ENCODE measurements at regions not wholly inside any gene's neighbourhood (a gene's known extent, or its start where the extent isn't known, plus 50 kb on each side); places are given as distances from the start of the nearest gene placed in this dataset.

- no peaks in the 10 kb centered on the region for H3K27me3 ChIP-seq (replicated peaks in 1 of 2; ENCODE audit: control insufficient read depth in 2 of 2, insufficient read depth in 2 of 2, low read length in 1 of 2)
- intact Hi-C loops (cut with micrococcal nuclease; ENCODE audit: unreplicated experiment), result no loop called here
- H3K4me1 ChIP-seq (ENCODE audit: control insufficient read depth, insufficient read depth, low read length), result peaks cover 6% of the 10 kb centered on the region
- ChIA-PET POLR2A (interaction anchor here (0.6 to 1.2 kb wide), 2 partner anchors 19 to 63 kb away, joined by 3 read pairs; no protein-coding TSS in a partner anchor), RAD21 (ENCODE audit: unreplicated experiment) (interaction anchor here (0.6 to 1.5 kb wide), 7 partner anchors 14 to 315 kb away, joined by 3 to 15 read pairs (median 3); no protein-coding TSS in a partner anchor), SMC1A (ENCODE audit: uncharacterized antibody, unreplicated experiment) (interaction anchor here (0.6 to 3.0 kb wide), 18 partner anchors 8 to 352 kb away, joined by 3 to 17 read pairs (median 4); no protein-coding TSS in a partner anchor), CTCF (interaction anchor here (0.6 to 1.8 kb wide), 4 partner anchors 11 to 83 kb away, joined by 3 to 4 read pairs (median 3); no protein-coding TSS in a partner anchor)
- H3K9me3 ChIP-seq (replicated peaks; ENCODE audit: control insufficient read depth, insufficient read depth, low read length), result no peaks in the 10 kb centered on the region
- ATAC-seq (peak; percentile 27), FAIRE-seq (no peak), DNase-seq (ENCODE audit: low read depth, low spot score) (no peak)
- in situ Hi-C loops (cut with MboI), result no loop called here
- H3K9ac ChIP-seq (ENCODE audit: control insufficient read depth, insufficient read depth, low read length), result no peak overlapping the region
- no peak overlapping the region for H2AFZ ChIP-seq (ENCODE audit: control insufficient read depth, low read depth, low read length)
- no TSS peak for BruUV-seq (replicated peaks)
- no peaks in the 10 kb centered on the region for H3K79me2 ChIP-seq (ENCODE audit: control insufficient read depth, insufficient read depth, low read length)
- H3K27ac ChIP-seq (ENCODE audit: control insufficient read depth, insufficient read depth), result no peak overlapping the region
- no peaks in the 10 kb centered on the region for H4K20me1 ChIP-seq (ENCODE audit: control insufficient read depth, insufficient read depth)
- H3K4me2 ChIP-seq (ENCODE audit: control insufficient read depth, insufficient read depth), result peak overlapping the region; percentile 92; the same call in 1 of the 2 replicates
- no peak overlapping the region for H3K4me3 ChIP-seq
- 30% methylated on average over 4 of the region's 4 CpGs for WGBS (ENCODE audit: insufficient coverage, insufficient replicate concordance, low lambda C conversion rate, missing lambda C conversion rate)
- no peaks in the 10 kb centered on the region for H3K36me3 ChIP-seq (ENCODE audit: control insufficient read depth in 2 of 2, insufficient read depth in 2 of 2, low read length in 1 of 2)
- TF ChIP-seq SMC3 (IDR thresholded peaks at IDR 0.05; ENCODE audit: borderline replicate concordance, low read length), result no peak
- no peak for TF ChIP-seq POLR2A (IDR thresholded peaks at IDR 0.05; ENCODE audit: low read depth, low read length)
- no peak for TF ChIP-seq TCF7 (IDR thresholded peaks at IDR 0.05; ENCODE audit: borderline replicate concordance)
- TF ChIP-seq SMAD1 (IDR thresholded peaks at IDR 0.05; ENCODE audit: low read depth, partially characterized antibody), result no peak
- no peak for TF ChIP-seq KLF5 (IDR thresholded peaks at IDR 0.05; ENCODE audit: partially characterized antibody)
- no peak for TF ChIP-seq ZBTB4 (CRISPR knock-in tag; IDR thresholded peaks at IDR 0.05)
- TF ChIP-seq USF1 (IDR thresholded peaks at IDR 0.05; ENCODE audit: borderline replicate concordance, extremely low read length, insufficient read depth, low read depth, low read length), result no peak
- TF ChIP-seq CEBPZ (IDR thresholded peaks at IDR 0.05; ENCODE audit: low read depth, low read length), result no peak
- TF ChIP-seq PKNOX1 (IDR thresholded peaks at IDR 0.05), result no peak
- no peak for TF ChIP-seq EZH2 (IDR thresholded peaks at IDR 0.05; ENCODE audit: borderline replicate concordance, control insufficient read depth, low read depth, low read length)
- no peak for TF ChIP-seq POLR2AphosphoS2 (IDR thresholded peaks at IDR 0.05; ENCODE audit: low read depth, low read length)
- TF ChIP-seq FOXM1 (IDR thresholded peaks at IDR 0.05; ENCODE audit: low read depth, low read length), result no peak
- TF ChIP-seq ETV6 (conservative IDR thresholded peaks at IDR 0.05 in 1 of 2, IDR thresholded peaks at IDR 0.05 in 1 of 2; ENCODE audit: borderline replicate concordance in 1 of 2, low read depth in 1 of 2), result no peak
- TF ChIP-seq NR2F1 (conservative IDR thresholded peaks at IDR 0.05), result no peak
Observed at GRCh38 chr14:89493406-89493805, 76.4 kb upstream of the FOXN3 start.

Data from GM12878 (cell line).